Activated CD8-positive, alpha-beta memory T cell treated with anti-CD3 and anti-CD28 coated beads for 36 hours (primary cell): ENCODE measurements at regions not wholly inside any gene's neighbourhood (a gene's known extent, or its start where the extent isn't known, plus 50 kb on each side); places are given as distances from the start of the nearest gene placed in this dataset.

Source experiments
- CTCF ChIA-PET: fragments of 350-600 bp; sonication (Branson Sonifier 250); formaldehyde crosslinking; loops from one replicate; lab custom pipeline; 2021; ENCODE audit warnings: antibody characterized with exemption; lab: Charles Lee
- POLR2A ChIA-PET: fragments of 350-600 bp; sonication (Branson Sonifier 250); formaldehyde crosslinking; loops from one replicate; lab custom pipeline; 2021; ENCODE audit warnings: antibody characterized with exemption; lab: Charles Lee

- ChIA-PET POLR2A (no interaction called here), CTCF (no interaction called here)
These were observed 260.7 kb upstream of the DMRT1 start for GRCh38 chr9:580652-581342.

- ChIA-PET POLR2A (no interaction called here), CTCF (no interaction called here)
These were observed 259.6 kb upstream of the DMRT1 start for GRCh38 chr9:581673-582497.

- ChIA-PET POLR2A (no interaction called here), CTCF (no interaction called here)
These were observed 258.7 kb upstream of the DMRT1 start for GRCh38 chr9:582775-583174.

- POLR2A ChIA-PET, result no interaction called here
- CTCF ChIA-PET, result no interaction called here
These were observed 254.0 kb upstream of the DMRT1 start for GRCh38 chr9:587527-587926.

- ChIA-PET CTCF (no interaction called here), POLR2A (no interaction called here)
These were observed 252.5 kb upstream of the DMRT1 start for GRCh38 chr9:588981-589380.

GRCh38 chr9:589723-590122 lies 251.8 kb upstream of the DMRT1 start:
- POLR2A ChIA-PET, result no interaction called here
- CTCF ChIA-PET, result no interaction called here

GRCh38 chr9:591292-591691 lies 250.2 kb upstream of the DMRT1 start:
- POLR2A ChIA-PET, result no interaction called here
- CTCF ChIA-PET, result no interaction called here

GRCh38 chr9:592225-592624 lies 249.3 kb upstream of the DMRT1 start:
- POLR2A ChIA-PET, result no interaction called here
- CTCF ChIA-PET, result no interaction called here

GRCh38 chr9:592733-593132 lies 248.8 kb upstream of the DMRT1 start:
- POLR2A ChIA-PET, result no interaction called here

GRCh38 chr9:593809-594208 lies 247.7 kb upstream of the DMRT1 start:
- POLR2A ChIA-PET, result no interaction called here
- CTCF ChIA-PET, result no interaction called here

More at GRCh38 chr9:592733-593132, 248.8 kb upstream of the DMRT1 start:
- CTCF ChIA-PET, result no interaction called here

- ChIA-PET CTCF (no interaction called here), POLR2A (no interaction called here)
These were observed 244.8 kb upstream of the DMRT1 start for GRCh38 chr9:596703-597102.

GRCh38 chr9:600006-600405 lies 241.5 kb upstream of the DMRT1 start:
- CTCF ChIA-PET, result no interaction called here
- POLR2A ChIA-PET, result no interaction called here

- POLR2A ChIA-PET, result no interaction called here
- CTCF ChIA-PET, result no interaction called here
These were observed 238.8 kb upstream of the DMRT1 start for GRCh38 chr9:602716-603115.

- ChIA-PET CTCF (no interaction called here), POLR2A (no interaction called here)
These were observed 238.4 kb upstream of the DMRT1 start for GRCh38 chr9:603126-603525.

- ChIA-PET CTCF (interaction anchor here (0.7 kb wide), 3 partner anchors 21 to 246 kb away, joined by 3 to 4 read pairs (median 4); no protein-coding TSS in a partner anchor), POLR2A (no interaction called here)
These were observed 234.1 kb upstream of the DMRT1 start for GRCh38 chr9:607417-607816.

GRCh38 chr9:613771-614347 lies 227.6 kb upstream of the DMRT1 start:
- CTCF ChIA-PET, result interaction anchor here (0.9 to 1.2 kb wide), 2 partner anchors 148 to 193 kb away, joined by 3 read pairs; no protein-coding TSS in a partner anchor

GRCh38 chr9:614431-614830 lies 227.1 kb upstream of the DMRT1 start:
- POLR2A ChIA-PET, result no interaction called here
- CTCF ChIA-PET, result interaction anchor here (1.2 kb wide), 1 partner anchor 148 kb away, joined by 3 read pairs; no protein-coding TSS in a partner anchor

More at GRCh38 chr9:613771-614347, 227.6 kb upstream of the DMRT1 start:
- POLR2A ChIA-PET, result no interaction called here

GRCh38 chr9:615756-616155 lies 225.7 kb upstream of the DMRT1 start:
- POLR2A ChIA-PET, result no interaction called here
- CTCF ChIA-PET, result no interaction called here

- POLR2A ChIA-PET, result no interaction called here
- CTCF ChIA-PET, result no interaction called here
These were observed 224.8 kb upstream of the DMRT1 start for GRCh38 chr9:616694-617093.

GRCh38 chr9:617445-618085 lies 223.9 kb upstream of the DMRT1 start:
- CTCF ChIA-PET, result interaction anchor here (0.6 kb wide), 1 partner anchor 188 kb away, joined by 3 read pairs; no protein-coding TSS in a partner anchor
- POLR2A ChIA-PET, result no interaction called here
